Tibial nerve (tissue), 4 donors: ENCODE measurements at regions not wholly inside any gene's neighbourhood (a gene's known extent, or its start where the extent isn't known, plus 50 kb on each side); places are given as distances from the start of the nearest gene placed in this dataset.

ENCODE experiments used
- DNase-seq, 2 donors: peaks; one replicate each; pipeline ENCODE4 v3.0.0-alpha.2; 2019; ENCODE audit warnings: low spot score in 2 of 2
- H3K27ac ChIP-seq, 4 donors: fragments of 200-600 bp; sonication (generic) in 3 of 4; one replicate each; pipeline ENCODE4 v1.5.1; 2017 to 2019; ENCODE audit warnings: mild to moderate bottlenecking in 1 of 4
- H3K27me3 ChIP-seq, 2 donors: fragments of 200-600 bp; sonication (generic) in 1 of 2; one replicate each; pipeline versions ENCODE4 v1.5.1 to v1.6.0; 2017 to 2019
- H3K36me3 ChIP-seq, 3 donors: fragments of 200-600 bp; sonication (generic); one replicate each; pipeline ENCODE4 v1.5.1; 2018 to 2019
- H3K4me1 ChIP-seq, 4 donors: fragments of 200-600 bp; sonication (generic) in 3 of 4; one replicate each; pipeline ENCODE4 v1.5.1; 2017 to 2019
- H3K4me3 ChIP-seq, 4 donors: fragments of 200-600 bp; sonication (generic) in 3 of 4; one replicate each; pipeline ENCODE4 v1.5.1; 2017 to 2019; ENCODE audit warnings: mild to moderate bottlenecking in 1 of 4, moderate library complexity in 1 of 4
- H3K9me3 ChIP-seq, 4 donors: fragments of 200-600 bp; sonication (generic) in 3 of 4; one replicate each; pipeline ENCODE4 v1.5.1; 2017 to 2019
- EP300 ChIP-seq, 2 donors: sonication (generic); formaldehyde crosslinking; IDR thresholded peaks; one replicate each; pipeline ENCODE4 v1.6.1; 2017; ENCODE audit warnings: antibody characterized with exemption in 2 of 2, mild to moderate bottlenecking in 1 of 2
- POLR2A ChIP-seq, 2 donors: fragments of 450-650 bp; IDR thresholded peaks; one replicate each; pipeline ENCODE4 v1.6.1; 2017; ENCODE audit warnings: antibody characterized with exemption in 2 of 2, mild to moderate bottlenecking in 2 of 2, moderate library complexity in 2 of 2
- WGBS, 2 donors: methylation state at CpG; one replicate each; pipeline ENCODE4 v1.1.5; 2018; 5-methylcytosine and 5-hydroxymethylcytosine counted together
- TF ChIP-seq, protein P1 (sequence below), 5 experiments: fragments of 200-600 bp in 3 of 5; fragments of 450-650 bp in 2 of 5; sonication (generic) in 3 of 5; IDR thresholded peaks; one replicate each; pipeline ENCODE4 v1.5.1; 2016 to 2019; ENCODE audit warnings: antibody characterized with exemption in 5 of 5, mild to moderate bottlenecking in 3 of 5, moderate library complexity in 2 of 5

DNA sequence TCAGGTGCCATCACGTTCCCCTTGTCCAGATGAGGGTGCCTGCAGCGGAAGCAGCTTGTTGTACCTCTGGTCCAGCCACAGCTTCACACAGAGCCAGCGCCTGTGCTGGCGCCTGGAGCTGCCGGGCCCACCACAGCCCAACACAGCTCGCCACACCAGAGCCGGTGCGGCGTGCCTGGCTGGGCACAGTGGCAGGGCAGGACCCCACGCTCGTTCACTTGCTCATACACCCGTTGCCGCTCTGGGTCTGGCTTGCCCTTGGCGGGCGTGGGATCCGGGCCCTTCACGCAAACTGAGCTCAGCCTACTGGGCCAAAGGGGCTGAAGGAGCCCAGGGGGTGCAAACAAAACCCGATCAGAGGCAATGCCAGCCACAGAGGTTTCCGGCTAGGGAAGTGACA is 492.5 kb upstream of the MANEA start:
- peaks cover 0 to 10% (median 0%) of the 10 kb centered on the region in 4 donors for H3K4me1 ChIP-seq
- H3K36me3 ChIP-seq, result no peaks in the 10 kb centered on the region
- no peak overlapping the region for H3K4me3 ChIP-seq
- WGBS, 2 donors, result 96% methylated on average over 17 to 19 of the region's 19 CpGs
- no peaks in the 10 kb centered on the region for H3K9me3 ChIP-seq
- no peak overlapping the region for H3K27ac ChIP-seq
- TF ChIP-seq EP300 (IDR thresholded peaks at IDR 0.05), result no peak
- TF ChIP-seq, protein P1, sequence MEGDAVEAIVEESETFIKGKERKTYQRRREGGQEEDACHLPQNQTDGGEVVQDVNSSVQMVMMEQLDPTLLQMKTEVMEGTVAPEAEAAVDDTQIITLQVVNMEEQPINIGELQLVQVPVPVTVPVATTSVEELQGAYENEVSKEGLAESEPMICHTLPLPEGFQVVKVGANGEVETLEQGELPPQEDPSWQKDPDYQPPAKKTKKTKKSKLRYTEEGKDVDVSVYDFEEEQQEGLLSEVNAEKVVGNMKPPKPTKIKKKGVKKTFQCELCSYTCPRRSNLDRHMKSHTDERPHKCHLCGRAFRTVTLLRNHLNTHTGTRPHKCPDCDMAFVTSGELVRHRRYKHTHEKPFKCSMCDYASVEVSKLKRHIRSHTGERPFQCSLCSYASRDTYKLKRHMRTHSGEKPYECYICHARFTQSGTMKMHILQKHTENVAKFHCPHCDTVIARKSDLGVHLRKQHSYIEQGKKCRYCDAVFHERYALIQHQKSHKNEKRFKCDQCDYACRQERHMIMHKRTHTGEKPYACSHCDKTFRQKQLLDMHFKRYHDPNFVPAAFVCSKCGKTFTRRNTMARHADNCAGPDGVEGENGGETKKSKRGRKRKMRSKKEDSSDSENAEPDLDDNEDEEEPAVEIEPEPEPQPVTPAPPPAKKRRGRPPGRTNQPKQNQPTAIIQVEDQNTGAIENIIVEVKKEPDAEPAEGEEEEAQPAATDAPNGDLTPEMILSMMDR (IDR thresholded peaks at IDR 0.05), result no peak
- TF ChIP-seq POLR2A (IDR thresholded peaks at IDR 0.05), result no peak
- DNase-seq, result no peak
- no peaks in the 10 kb centered on the region for H3K27me3 ChIP-seq

DNA sequence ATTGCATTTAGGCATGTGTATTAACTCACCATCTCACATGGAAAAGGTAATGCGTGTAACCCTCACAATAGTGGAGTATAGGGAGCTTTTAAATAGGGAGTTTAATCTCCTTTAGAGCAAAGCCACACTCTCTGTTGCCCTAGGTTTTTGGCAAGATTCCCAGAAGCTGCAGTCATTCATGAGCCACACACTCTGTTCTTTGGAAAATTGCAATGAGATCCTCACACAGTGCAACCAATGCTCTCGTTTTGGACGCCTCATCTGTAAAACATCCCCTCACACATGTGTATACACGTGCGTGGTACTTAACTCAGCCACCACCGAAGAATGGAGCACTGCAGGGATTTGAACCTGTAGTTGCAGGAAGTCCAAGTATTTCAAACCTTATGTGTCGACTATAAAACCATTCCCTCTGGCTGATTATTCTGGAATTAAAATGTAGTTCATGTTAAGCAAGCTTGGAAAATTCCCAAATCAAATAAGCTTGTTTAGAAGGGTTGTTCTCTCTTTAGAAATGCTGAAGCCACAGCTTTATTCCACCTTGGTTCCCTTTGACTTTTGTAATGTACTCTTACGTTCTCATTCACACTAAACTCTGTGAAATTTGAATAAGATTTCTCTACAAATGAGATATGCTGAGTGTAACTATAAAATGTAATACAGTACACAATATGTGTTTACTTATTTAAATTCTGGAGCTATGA is 489.8 kb upstream of the MANEA start:
- TF ChIP-seq POLR2A (IDR thresholded peaks at IDR 0.05) (no peak), EP300 (IDR thresholded peaks at IDR 0.05) (no peak)
- TF ChIP-seq, protein P1 (IDR thresholded peaks at IDR 0.05), result no peak
- WGBS, 2 donors, result 7 to 18% methylated on average over 8 of the region's 8 CpGs

GRCh38 chr6:95091823-95092436 is 485.4 kb upstream of the MANEA start:
- DNase-seq, result no peak
- Histone ChIP-seq H3K9me3 (no peaks in the 10 kb centered on the region), H3K4me3 (no peak overlapping the region), H3K4me1 (peaks cover 0 to 10% (median 0%) of the 10 kb centered on the region in 4 donors), H3K27ac (no peak overlapping the region), H3K27me3 (no peaks in the 10 kb centered on the region), H3K36me3 (no peaks in the 10 kb centered on the region)
- WGBS, 2 donors, result 41 to 45% methylated on average over 5 of the region's 5 CpGs
- TF ChIP-seq POLR2A (IDR thresholded peaks at IDR 0.05), result no peak
- TF ChIP-seq, protein P1 (IDR thresholded peaks at IDR 0.05), result peak; percentile 13 to 55 (median 28)

More for the DNA sequence above, 489.8 kb upstream of the MANEA start:
- no peak overlapping the region for H3K27ac ChIP-seq
- H3K9me3 ChIP-seq, result no peaks in the 10 kb centered on the region
- no peak for DNase-seq
- no peak overlapping the region for H3K4me3 ChIP-seq
- no peaks in the 10 kb centered on the region for H3K36me3 ChIP-seq
- H3K4me1 ChIP-seq, result peaks cover 0 to 10% (median 0%) of the 10 kb centered on the region in 4 donors
- H3K27me3 ChIP-seq, result no peaks in the 10 kb centered on the region

- no peak for DNase-seq
- WGBS, 2 donors, result 73 to 76% methylated on average over 4 of the region's 4 CpGs
- H3K27me3 ChIP-seq, result no peaks in the 10 kb centered on the region
- H3K36me3 ChIP-seq, result no peaks in the 10 kb centered on the region
- no peaks in the 10 kb centered on the region for H3K9me3 ChIP-seq
- no peak overlapping the region for H3K27ac ChIP-seq
- TF ChIP-seq EP300 (IDR thresholded peaks at IDR 0.05) (no peak), POLR2A (IDR thresholded peaks at IDR 0.05) (no peak)
- TF ChIP-seq, protein P1 (IDR thresholded peaks at IDR 0.05), result no peak
- no peak overlapping the region for H3K4me3 ChIP-seq
- no peaks in the 10 kb centered on the region for H3K4me1 ChIP-seq
Measured at GRCh38 chr6:95093154-95093553, 484.2 kb upstream of the MANEA start.
